ENCODE measurements at regions not wholly inside any gene's neighbourhood (a gene's known extent, or its start where the extent isn't known, plus 50 kb on each side); places are given as distances from the start of the nearest gene placed in this dataset.
A peak's percentile ranks its signal among the peaks of the same experiment; 100 is the strongest.

DNA sequence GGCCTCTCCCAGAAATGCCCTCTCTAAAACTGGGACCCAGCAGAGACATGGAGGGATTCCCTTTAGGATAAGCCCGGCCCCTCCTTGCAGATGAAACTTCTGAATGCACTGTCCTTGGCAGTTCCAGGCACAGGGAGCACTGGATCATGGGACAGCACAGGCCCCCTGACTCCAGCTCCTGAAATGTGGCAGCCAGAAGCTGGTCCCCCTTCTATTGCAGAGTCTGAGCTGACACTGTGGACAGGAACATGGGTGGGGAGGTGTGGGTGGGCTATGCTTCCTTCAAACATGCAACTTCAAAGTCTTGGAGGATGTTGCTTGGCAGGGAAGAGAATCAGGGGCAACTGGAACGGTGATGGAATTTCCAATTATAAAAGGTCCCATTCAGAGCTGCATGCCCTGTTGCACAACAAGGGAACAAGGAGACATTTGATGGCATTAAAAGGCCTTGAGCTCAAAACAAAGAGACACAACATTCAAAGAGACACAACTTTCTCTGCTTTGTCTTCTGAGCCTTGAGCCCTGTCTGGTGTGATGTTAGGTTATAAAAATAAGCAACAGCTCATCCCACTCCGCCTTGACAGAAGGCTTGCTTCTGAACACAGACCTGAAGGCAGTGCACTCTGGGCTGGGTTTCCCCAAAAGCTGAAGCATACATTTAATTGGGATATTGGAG is 239.0 kb downstream of the OSR1 start:
- H3K4me1 Mint-ChIP-seq: no peaks in the 10 kb centered on the region
- H3K27me3 Mint-ChIP-seq (ENCODE audit: low read depth in 3 of 3): peaks cover 0 to 4% (median 4%) of the 10 kb centered on the region in 3 donors

DNA sequence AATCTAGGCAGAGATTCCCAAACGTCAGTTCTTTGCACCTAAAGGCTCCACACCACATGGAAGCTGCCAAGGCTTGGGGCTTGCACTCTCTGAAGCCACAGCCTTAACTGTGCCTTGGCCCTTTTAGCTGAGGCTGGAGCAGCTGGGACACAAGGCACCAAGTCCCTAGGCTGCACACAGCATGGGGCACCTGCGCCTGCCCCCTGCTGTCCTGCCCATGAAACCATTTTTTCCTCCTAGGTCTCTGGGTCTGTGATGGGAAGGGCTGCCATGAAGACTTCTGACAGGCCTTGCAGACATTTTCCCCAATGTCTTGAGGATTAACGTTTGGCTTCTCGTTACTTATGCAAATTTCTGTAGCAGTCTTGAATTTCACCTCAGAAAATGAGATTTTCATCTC is 241.5 kb downstream of the OSR1 start:
- Mint-ChIP-seq H3K36me3 (no peaks in the 10 kb centered on the region), H3K4me1 (no peaks in the 10 kb centered on the region), H3K9me3 (peaks cover 5 to 24% (median 8%) of the 10 kb centered on the region in 7 donors), H3K27me3 (ENCODE audit: low read depth in 3 of 3) (peaks cover 0 to 5% (median 4%) of the 10 kb centered on the region in 3 donors), H3K4me3 (no peak overlapping the region), H3K27ac (peak overlapping the region in 1 of 7 donors; percentile 12)
- peaks cover 0 to 15% of the 10 kb centered on the region in 2 donors for H3K9me3 ChIP-seq (replicated peaks in 1 of 2; ENCODE audit: control insufficient read depth in 1 of 2, insufficient read depth in 1 of 2, low read length in 2 of 2)
- no peak overlapping the region for H3K9ac ChIP-seq (ENCODE audit: insufficient read depth, low read length, poor library complexity, severe bottlenecking)
- H3K4me2 ChIP-seq (replicated peaks; ENCODE audit: extremely low read depth, low read length, poor library complexity, severe bottlenecking): no peak overlapping the region
- no peaks in the 10 kb centered on the region for H3K79me2 ChIP-seq (ENCODE audit: insufficient read depth, low read length)
- intact Hi-C loops (cut with micrococcal nuclease): no loop called here
- no peak overlapping the region for H2AFZ ChIP-seq (ENCODE audit: insufficient read depth, low read depth, low read length, poor library complexity, severe bottlenecking)
- DNase-seq: no peak
- H3K4me1 ChIP-seq (ENCODE audit: control insufficient read depth in 1 of 2, insufficient read depth in 2 of 2, low read length in 2 of 2): no peaks in the 10 kb centered on the region
- TF ChIP-seq, protein P1, sequence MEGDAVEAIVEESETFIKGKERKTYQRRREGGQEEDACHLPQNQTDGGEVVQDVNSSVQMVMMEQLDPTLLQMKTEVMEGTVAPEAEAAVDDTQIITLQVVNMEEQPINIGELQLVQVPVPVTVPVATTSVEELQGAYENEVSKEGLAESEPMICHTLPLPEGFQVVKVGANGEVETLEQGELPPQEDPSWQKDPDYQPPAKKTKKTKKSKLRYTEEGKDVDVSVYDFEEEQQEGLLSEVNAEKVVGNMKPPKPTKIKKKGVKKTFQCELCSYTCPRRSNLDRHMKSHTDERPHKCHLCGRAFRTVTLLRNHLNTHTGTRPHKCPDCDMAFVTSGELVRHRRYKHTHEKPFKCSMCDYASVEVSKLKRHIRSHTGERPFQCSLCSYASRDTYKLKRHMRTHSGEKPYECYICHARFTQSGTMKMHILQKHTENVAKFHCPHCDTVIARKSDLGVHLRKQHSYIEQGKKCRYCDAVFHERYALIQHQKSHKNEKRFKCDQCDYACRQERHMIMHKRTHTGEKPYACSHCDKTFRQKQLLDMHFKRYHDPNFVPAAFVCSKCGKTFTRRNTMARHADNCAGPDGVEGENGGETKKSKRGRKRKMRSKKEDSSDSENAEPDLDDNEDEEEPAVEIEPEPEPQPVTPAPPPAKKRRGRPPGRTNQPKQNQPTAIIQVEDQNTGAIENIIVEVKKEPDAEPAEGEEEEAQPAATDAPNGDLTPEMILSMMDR (IDR thresholded peaks at IDR 0.05): no peak
- no peaks in the 10 kb centered on the region for H3K36me3 ChIP-seq (replicated peaks in 1 of 2; ENCODE audit: control insufficient read depth in 1 of 2, insufficient read depth in 2 of 2, low read length in 2 of 2)
- 85% methylated on average over 2 of the region's 4 CpGs for WGBS (ENCODE audit: insufficient coverage)
- no peak overlapping the region for H3K4me3 ChIP-seq (replicated peaks in 1 of 3; ENCODE audit: low read depth in 2 of 3, low read length in 3 of 3)
- H3K27me3 ChIP-seq (ENCODE audit: control insufficient read depth in 2 of 2, insufficient read depth in 2 of 2, low read length in 2 of 2): no peaks in the 10 kb centered on the region
- no peak overlapping the region for H3K27ac ChIP-seq (ENCODE audit: low read depth in 1 of 2, low read length in 2 of 2)
- H4K20me1 ChIP-seq (ENCODE audit: insufficient read depth, low read length): no peaks in the 10 kb centered on the region

More for the DNA sequence above, 239.0 kb downstream of the OSR1 start:
- H3K9ac ChIP-seq (ENCODE audit: insufficient read depth, low read length, poor library complexity, severe bottlenecking): no peak overlapping the region
- no peak overlapping the region for H2AFZ ChIP-seq (ENCODE audit: insufficient read depth, low read depth, low read length, poor library complexity, severe bottlenecking)
- DNase-seq: no peak
- intact Hi-C loops (cut with micrococcal nuclease): no loop called here
- peaks cover 0 to 15% of the 10 kb centered on the region in 2 donors for H3K9me3 ChIP-seq (replicated peaks in 1 of 2; ENCODE audit: control insufficient read depth in 1 of 2, insufficient read depth in 1 of 2, low read length in 2 of 2)
- no peak overlapping the region for H3K4me2 ChIP-seq (replicated peaks; ENCODE audit: extremely low read depth, low read length, poor library complexity, severe bottlenecking)
- H3K36me3 Mint-ChIP-seq: no peaks in the 10 kb centered on the region
- H3K4me3 Mint-ChIP-seq: no peak overlapping the region
- 79% methylated on average over 1 of the region's 3 CpGs for WGBS (ENCODE audit: insufficient coverage)
- H3K9me3 Mint-ChIP-seq: peaks cover 5 to 24% (median 11%) of the 10 kb centered on the region in 7 donors
- no peaks in the 10 kb centered on the region for H3K79me2 ChIP-seq (ENCODE audit: insufficient read depth, low read length)
- no peaks in the 10 kb centered on the region for H3K36me3 ChIP-seq (replicated peaks in 1 of 2; ENCODE audit: control insufficient read depth in 1 of 2, insufficient read depth in 2 of 2, low read length in 2 of 2)
- H3K27me3 ChIP-seq (ENCODE audit: control insufficient read depth in 2 of 2, insufficient read depth in 2 of 2, low read length in 2 of 2): no peaks in the 10 kb centered on the region
- H3K27ac ChIP-seq (ENCODE audit: low read depth in 1 of 2, low read length in 2 of 2): no peak overlapping the region
- H4K20me1 ChIP-seq (ENCODE audit: insufficient read depth, low read length): no peaks in the 10 kb centered on the region
- TF ChIP-seq, protein P1 (IDR thresholded peaks at IDR 0.05): no peak
- H3K4me1 ChIP-seq (ENCODE audit: control insufficient read depth in 1 of 2, insufficient read depth in 2 of 2, low read length in 2 of 2): no peaks in the 10 kb centered on the region
- no peak overlapping the region for H3K27ac Mint-ChIP-seq
- H3K4me3 ChIP-seq (replicated peaks in 1 of 3; ENCODE audit: low read depth in 2 of 3, low read length in 3 of 3): no peak overlapping the region

Measured in CD14-positive monocyte (primary cell).